ENCODE measurements at regions not wholly inside any gene's neighbourhood (a gene's known extent, or its start where the extent isn't known, plus 50 kb on each side); places are given as distances from the start of the nearest gene placed in this dataset.
A peak's percentile ranks its signal among the peaks of the same experiment; 100 is the strongest.

DNA sequence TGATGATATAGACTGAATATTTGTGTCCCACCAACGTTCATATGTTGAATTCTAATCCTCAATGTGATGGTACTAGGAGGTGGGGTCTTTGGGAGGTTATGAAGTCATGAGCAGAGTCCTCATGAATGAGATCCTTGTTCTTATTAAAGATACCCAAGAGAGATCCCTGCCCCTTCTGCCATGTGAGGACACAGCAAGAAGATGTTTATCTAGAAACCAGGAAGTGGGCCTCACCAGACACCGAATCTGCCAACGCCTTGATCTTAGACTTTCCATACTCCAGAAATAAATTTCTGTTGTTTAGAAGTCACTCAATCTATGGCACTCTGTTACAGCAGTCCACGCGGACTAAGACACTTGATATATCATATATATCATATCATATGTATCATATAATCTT lies 67.7 kb upstream of the GCM1 start:
- Histone ChIP-seq H3K27ac (ENCODE audit: low read depth, low read length, poor library complexity, severe bottlenecking) (peak overlapping the region; percentile 34), H3K27me3 (ENCODE audit: insufficient read depth, low read length) (no peaks in the 10 kb centered on the region), H3K9ac (ENCODE audit: low read length) (no peak overlapping the region), H3K4me3 (ENCODE audit: low read depth, low read length, poor library complexity, severe bottlenecking) (no peak overlapping the region), H3F3A (ENCODE audit: insufficient read depth, low read length) (no peaks in the 10 kb centered on the region), H3K9me3 (ENCODE audit: low read length) (no peaks in the 10 kb centered on the region), H4K20me1 (ENCODE audit: insufficient read depth, low read length) (no peaks in the 10 kb centered on the region), H3K4me1 (ENCODE audit: insufficient read depth, low read length, severe bottlenecking) (peaks cover 20% of the 10 kb centered on the region), H3K79me2 (ENCODE audit: insufficient read depth, low read length) (no peaks in the 10 kb centered on the region), H2AFZ (ENCODE audit: low read length) (peak overlapping the region; percentile 99), H3K9me2 (ENCODE audit: low read depth, low read length) (no peaks in the 10 kb centered on the region), H3K36me3 (ENCODE audit: insufficient read depth, low read length) (no peaks in the 10 kb centered on the region), H3K4me2 (ENCODE audit: low read length) (peak overlapping the region; percentile 26; the same call in 1 of the 2 replicates)
- TF ChIP-seq CTCF (IDR thresholded peaks at IDR 0.05; ENCODE audit: low read length) (no peak), EZH2 (IDR thresholded peaks at IDR 0.05; ENCODE audit: borderline replicate concordance, low read length) (no peak)

- H3K9ac ChIP-seq (ENCODE audit: low read length): no peak overlapping the region
- H3K79me2 ChIP-seq (ENCODE audit: insufficient read depth, low read length): no peaks in the 10 kb centered on the region
- no peaks in the 10 kb centered on the region for H3K9me3 ChIP-seq (ENCODE audit: low read length)
- H2AFZ ChIP-seq (ENCODE audit: low read length): no peak overlapping the region
- H3K27ac ChIP-seq (ENCODE audit: low read depth, low read length, poor library complexity, severe bottlenecking): no peak overlapping the region
- H4K20me1 ChIP-seq (ENCODE audit: insufficient read depth, low read length): no peaks in the 10 kb centered on the region
- no peaks in the 10 kb centered on the region for H3K36me3 ChIP-seq (ENCODE audit: insufficient read depth, low read length)
- no peak overlapping the region for H3K4me3 ChIP-seq (ENCODE audit: low read depth, low read length, poor library complexity, severe bottlenecking)
- no peaks in the 10 kb centered on the region for H3K9me2 ChIP-seq (ENCODE audit: low read depth, low read length)
- H3F3A ChIP-seq (ENCODE audit: insufficient read depth, low read length): no peaks in the 10 kb centered on the region
- no peaks in the 10 kb centered on the region for H3K27me3 ChIP-seq (ENCODE audit: insufficient read depth, low read length)
- TF ChIP-seq EZH2 (IDR thresholded peaks at IDR 0.05; ENCODE audit: borderline replicate concordance, low read length) (no peak), CTCF (IDR thresholded peaks at IDR 0.05; ENCODE audit: low read length) (no peak)
- peaks cover 13% of the 10 kb centered on the region for H3K4me1 ChIP-seq (ENCODE audit: insufficient read depth, low read length, severe bottlenecking)
- H3K4me2 ChIP-seq (ENCODE audit: low read length): no peak overlapping the region
Observed at GRCh38 chr6:53214172-53214571, 65.5 kb upstream of the GCM1 start.

DNA sequence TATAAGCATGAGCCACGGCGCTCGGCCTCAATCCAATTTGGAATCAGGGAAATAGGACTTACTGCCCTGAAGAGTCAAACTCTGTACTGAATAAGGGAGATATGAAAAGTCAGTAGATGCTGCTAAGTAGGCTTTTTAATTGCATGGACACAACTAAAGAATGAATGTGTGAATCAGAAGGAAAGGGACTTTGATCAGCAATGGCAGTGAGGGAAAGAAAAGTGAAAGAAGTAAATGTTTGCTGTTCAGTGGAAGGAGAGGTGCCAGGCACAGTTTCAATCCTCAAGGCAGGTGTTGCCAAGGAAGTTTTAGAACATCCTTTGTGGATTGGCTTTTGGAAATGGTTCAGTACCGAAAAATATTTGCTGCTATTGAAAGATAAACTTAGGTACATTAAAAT lies 62.2 kb upstream of the GCM1 start:
- TF ChIP-seq EZH2 (IDR thresholded peaks at IDR 0.05; ENCODE audit: borderline replicate concordance, low read length): no peak
- H3K4me1 ChIP-seq (ENCODE audit: insufficient read depth, low read length, severe bottlenecking): peaks cover under 1% of the 10 kb centered on the region
- no peak overlapping the region for H3K27ac ChIP-seq (ENCODE audit: low read depth, low read length, poor library complexity, severe bottlenecking)
- H3K9me2 ChIP-seq (ENCODE audit: low read depth, low read length): no peaks in the 10 kb centered on the region
- no peak overlapping the region for H2AFZ ChIP-seq (ENCODE audit: low read length)
- H3K36me3 ChIP-seq (ENCODE audit: insufficient read depth, low read length): no peaks in the 10 kb centered on the region
- H3K27me3 ChIP-seq (ENCODE audit: insufficient read depth, low read length): no peaks in the 10 kb centered on the region
- no peaks in the 10 kb centered on the region for H3K9me3 ChIP-seq (ENCODE audit: low read length)
- no peaks in the 10 kb centered on the region for H3F3A ChIP-seq (ENCODE audit: insufficient read depth, low read length)
- H4K20me1 ChIP-seq (ENCODE audit: insufficient read depth, low read length): no peaks in the 10 kb centered on the region
- H3K4me3 ChIP-seq (ENCODE audit: low read depth, low read length, poor library complexity, severe bottlenecking): no peak overlapping the region
- H3K4me2 ChIP-seq (ENCODE audit: low read length): no peak overlapping the region
- no peak overlapping the region for H3K9ac ChIP-seq (ENCODE audit: low read length)
- no peaks in the 10 kb centered on the region for H3K79me2 ChIP-seq (ENCODE audit: insufficient read depth, low read length)

DNA sequence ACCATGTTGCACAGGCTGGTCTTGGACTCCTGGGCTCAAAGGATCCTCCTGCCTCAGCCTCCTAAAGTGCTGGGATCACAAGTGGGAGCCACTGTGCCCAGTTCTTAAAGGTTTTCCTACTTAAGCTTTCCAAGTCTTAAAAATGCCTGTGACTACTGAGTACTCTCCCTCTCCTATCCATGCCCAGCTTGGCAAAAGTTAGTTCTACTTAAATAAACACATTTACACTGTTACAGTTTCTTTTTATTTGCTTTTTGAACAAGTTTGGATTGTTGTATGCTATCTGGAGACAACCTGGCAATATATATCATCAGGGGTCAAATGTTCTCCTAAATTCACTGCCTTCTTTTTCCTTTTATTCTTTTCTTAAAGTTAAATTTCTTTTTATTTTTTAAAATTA lies 61.0 kb upstream of the GCM1 start:
- no peaks in the 10 kb centered on the region for H4K20me1 ChIP-seq (ENCODE audit: insufficient read depth, low read length)
- TF ChIP-seq CTCF (IDR thresholded peaks at IDR 0.05; ENCODE audit: low read length): no peak
- no peaks in the 10 kb centered on the region for H3K9me2 ChIP-seq (ENCODE audit: low read depth, low read length)
- H3K4me1 ChIP-seq (ENCODE audit: insufficient read depth, low read length, severe bottlenecking): no peaks in the 10 kb centered on the region
- H3K9me3 ChIP-seq (ENCODE audit: low read length): no peaks in the 10 kb centered on the region
- H3K36me3 ChIP-seq (ENCODE audit: insufficient read depth, low read length): no peaks in the 10 kb centered on the region
- H3K4me2 ChIP-seq (ENCODE audit: low read length): no peak overlapping the region
- H3K27me3 ChIP-seq (ENCODE audit: insufficient read depth, low read length): no peaks in the 10 kb centered on the region
- no peak overlapping the region for H3K9ac ChIP-seq (ENCODE audit: low read length)
- H3F3A ChIP-seq (ENCODE audit: insufficient read depth, low read length): no peaks in the 10 kb centered on the region
- H3K4me3 ChIP-seq (ENCODE audit: low read depth, low read length, poor library complexity, severe bottlenecking): no peak overlapping the region
- H2AFZ ChIP-seq (ENCODE audit: low read length): no peak overlapping the region
- no peaks in the 10 kb centered on the region for H3K79me2 ChIP-seq (ENCODE audit: insufficient read depth, low read length)
- no peak overlapping the region for H3K27ac ChIP-seq (ENCODE audit: low read depth, low read length, poor library complexity, severe bottlenecking)
